Stimulated activated CD4-positive, alpha-beta T cell treated with anti-CD3 and anti-CD28 coated beads, TNF-alpha, amount 100 ng/mL, for 24 hours (primary cell): ENCODE measurements at regions not wholly inside any gene's neighbourhood (a gene's known extent, or its start where the extent isn't known, plus 50 kb on each side); places are given as distances from the start of the nearest gene placed in this dataset.
"Not testable (repeated sequence)": the region's sequence is repeated elsewhere in the genome, so short reads cannot be mapped to it uniquely, and the experiment has no call there.

Experiments used
- DNase-seq, 3 experiments: peaks; one replicate each; pipeline ENCODE4 v3.0.0-alpha.2; 2020; ENCODE audit warnings: low read depth in 3 of 3

GRCh38 chr14:52124791-52125684 is 56.2 kb upstream of the NID2 start:
- no peak for DNase-seq

- DNase-seq = not testable (repeated sequence)
Measured at GRCh38 chr14:52122163-52122562, 53.3 kb upstream of the NID2 start.

GRCh38 chr14:52121441-52121840 is 52.6 kb upstream of the NID2 start:
- no peak for DNase-seq

GRCh38 chr14:52119030-52119429 is 50.2 kb upstream of the NID2 start:
- DNase-seq = no peak
